ENCODE measurements at regions not wholly inside any gene's neighbourhood (a gene's known extent, or its start where the extent isn't known, plus 50 kb on each side); places are given as distances from the start of the nearest gene placed in this dataset.

- no peaks in the 10 kb centered on the region for H3K27me3 ChIP-seq (ENCODE audit: control insufficient read depth in 4 of 4, insufficient read depth in 4 of 4, low read length in 3 of 4)
- no peaks in the 10 kb centered on the region for H3K9me3 ChIP-seq (ENCODE audit: control insufficient read depth in 4 of 4, low read length in 3 of 4)
- no peak for DNase-seq (ENCODE audit: low spot score)
- no peak overlapping the region for H3K9ac ChIP-seq (ENCODE audit: low read depth in 1 of 2, low read length in 2 of 2)
- no peaks in the 10 kb centered on the region for H3K4me1 ChIP-seq (ENCODE audit: control insufficient read depth in 4 of 4, insufficient read depth in 4 of 4, low read length in 3 of 4)
- no peak for TF ChIP-seq RAD21 (IDR thresholded peaks at IDR 0.05)
- no peak for TF ChIP-seq HNF4A (conservative IDR thresholded peaks at IDR 0.05)
- no peak for TF ChIP-seq ZBTB33 (IDR thresholded peaks at IDR 0.05)
- no peak for TF ChIP-seq MAX (IDR thresholded peaks at IDR 0.05)
- TF ChIP-seq NR2F2 (IDR thresholded peaks at IDR 0.05) = no peak
- no peak for TF ChIP-seq EGR1 (IDR thresholded peaks at IDR 0.05; ENCODE audit: low read depth in 2 of 2)
- no peak for TF ChIP-seq SP1 (IDR thresholded peaks at IDR 0.05)
- no peak overlapping the region for H3K27ac ChIP-seq (ENCODE audit: low read depth in 1 of 2, low read length in 2 of 2)
- H3K36me3 ChIP-seq (ENCODE audit: control insufficient read depth in 4 of 4, insufficient read depth in 3 of 4, low read depth in 1 of 4, low read length in 3 of 4) = no peaks in the 10 kb centered on the region
- no peak overlapping the region for H3K4me3 ChIP-seq (ENCODE audit: low read depth in 1 of 3, low read length in 3 of 3)
- WGBS = 74% methylated on average over 7 of the region's 7 CpGs
Observed at GRCh38 chr13:47337781-47338507, 441.1 kb upstream of the HTR2A start.

GRCh38 chr13:47334173-47334572 lies 437.3 kb upstream of the HTR2A start:
- Histone ChIP-seq H3K9ac (ENCODE audit: low read depth in 1 of 2, low read length in 2 of 2) (no peak overlapping the region), H3K9me3 (ENCODE audit: control insufficient read depth in 4 of 4, low read length in 3 of 4) (no peaks in the 10 kb centered on the region), H3K27ac (ENCODE audit: low read depth in 1 of 2, low read length in 2 of 2) (no peak overlapping the region), H3K4me3 (ENCODE audit: low read depth in 1 of 3, low read length in 3 of 3) (no peak overlapping the region), H3K27me3 (ENCODE audit: control insufficient read depth in 4 of 4, insufficient read depth in 4 of 4, low read length in 3 of 4) (no peaks in the 10 kb centered on the region), H3K4me1 (ENCODE audit: control insufficient read depth in 4 of 4, insufficient read depth in 4 of 4, low read length in 3 of 4) (no peaks in the 10 kb centered on the region), H3K36me3 (ENCODE audit: control insufficient read depth in 4 of 4, insufficient read depth in 3 of 4, low read depth in 1 of 4, low read length in 3 of 4) (no peaks in the 10 kb centered on the region)
- WGBS = 79% methylated on average over 3 of the region's 3 CpGs
- TF ChIP-seq HNF4G (IDR thresholded peaks at IDR 0.05) (no peak), CTCF (IDR thresholded peaks at IDR 0.05; ENCODE audit: low read depth, low read length, missing input control) (no peak)
- DNase-seq (ENCODE audit: low spot score) = no peak

GRCh38 chr13:47332149-47332548 lies 435.3 kb upstream of the HTR2A start:
- Histone ChIP-seq H3K4me1 (ENCODE audit: control insufficient read depth in 4 of 4, insufficient read depth in 4 of 4, low read length in 3 of 4) (no peaks in the 10 kb centered on the region), H3K9me3 (ENCODE audit: control insufficient read depth in 4 of 4, low read length in 3 of 4) (no peaks in the 10 kb centered on the region), H3K36me3 (ENCODE audit: control insufficient read depth in 4 of 4, insufficient read depth in 3 of 4, low read depth in 1 of 4, low read length in 3 of 4) (no peaks in the 10 kb centered on the region), H3K9ac (ENCODE audit: low read depth in 1 of 2, low read length in 2 of 2) (no peak overlapping the region), H3K27ac (ENCODE audit: low read depth in 1 of 2, low read length in 2 of 2) (no peak overlapping the region), H3K27me3 (ENCODE audit: control insufficient read depth in 4 of 4, insufficient read depth in 4 of 4, low read length in 3 of 4) (no peaks in the 10 kb centered on the region), H3K4me3 (ENCODE audit: low read depth in 1 of 3, low read length in 3 of 3) (no peak overlapping the region)
- TF ChIP-seq JUND (IDR thresholded peaks at IDR 0.05) = no peak
- no peak for TF ChIP-seq GABPA (IDR thresholded peaks at IDR 0.05 in 1 of 2, conservative IDR thresholded peaks at IDR 0.05 in 1 of 2)
- DNase-seq (ENCODE audit: low spot score) = no peak
- WGBS = 86% methylated on average over 4 of the region's 4 CpGs
